ENCODE measurements at regions not wholly inside any gene's neighbourhood (a gene's known extent, or its start where the extent isn't known, plus 50 kb on each side); places are given as distances from the start of the nearest gene placed in this dataset.
A peak's percentile ranks its signal among the peaks of the same experiment; 100 is the strongest.

- H3K27me3 ChIP-seq (ENCODE audit: control insufficient read depth in 4 of 4, insufficient read depth in 4 of 4, low read length in 3 of 4), result no peaks in the 10 kb centered on the region
- TF ChIP-seq TAF1 (conservative IDR thresholded peaks at IDR 0.05) (no peak), MAX (IDR thresholded peaks at IDR 0.05) (no peak), RAD21 (IDR thresholded peaks at IDR 0.05) (peak in 1 of 2 donors; percentile 36), GABPA (IDR thresholded peaks at IDR 0.05 in 1 of 2, conservative IDR thresholded peaks at IDR 0.05 in 1 of 2) (no peak), REST (IDR thresholded peaks at IDR 0.05) (peak; percentile 38), EGR1 (IDR thresholded peaks at IDR 0.05; ENCODE audit: low read depth in 2 of 2) (no peak), SP1 (IDR thresholded peaks at IDR 0.05) (no peak), JUND (IDR thresholded peaks at IDR 0.05) (no peak), YY1 (IDR thresholded peaks at IDR 0.05) (peak; percentile 40), FOXA2 (IDR thresholded peaks at IDR 0.05) (peak; percentile 79), HNF4G (IDR thresholded peaks at IDR 0.05) (no peak), RXRA (IDR thresholded peaks at IDR 0.05) (peak in 1 of 2 donors; percentile 58), FOXA1 (IDR thresholded peaks at IDR 0.05) (peak; percentile 50), HNF4A (conservative IDR thresholded peaks at IDR 0.05) (peak; percentile 37 to 75), ZBTB33 (IDR thresholded peaks at IDR 0.05) (no peak), NR2F2 (IDR thresholded peaks at IDR 0.05) (no peak), ATF3 (IDR thresholded peaks at IDR 0.05) (no peak)
- TF ChIP-seq, protein P1, sequence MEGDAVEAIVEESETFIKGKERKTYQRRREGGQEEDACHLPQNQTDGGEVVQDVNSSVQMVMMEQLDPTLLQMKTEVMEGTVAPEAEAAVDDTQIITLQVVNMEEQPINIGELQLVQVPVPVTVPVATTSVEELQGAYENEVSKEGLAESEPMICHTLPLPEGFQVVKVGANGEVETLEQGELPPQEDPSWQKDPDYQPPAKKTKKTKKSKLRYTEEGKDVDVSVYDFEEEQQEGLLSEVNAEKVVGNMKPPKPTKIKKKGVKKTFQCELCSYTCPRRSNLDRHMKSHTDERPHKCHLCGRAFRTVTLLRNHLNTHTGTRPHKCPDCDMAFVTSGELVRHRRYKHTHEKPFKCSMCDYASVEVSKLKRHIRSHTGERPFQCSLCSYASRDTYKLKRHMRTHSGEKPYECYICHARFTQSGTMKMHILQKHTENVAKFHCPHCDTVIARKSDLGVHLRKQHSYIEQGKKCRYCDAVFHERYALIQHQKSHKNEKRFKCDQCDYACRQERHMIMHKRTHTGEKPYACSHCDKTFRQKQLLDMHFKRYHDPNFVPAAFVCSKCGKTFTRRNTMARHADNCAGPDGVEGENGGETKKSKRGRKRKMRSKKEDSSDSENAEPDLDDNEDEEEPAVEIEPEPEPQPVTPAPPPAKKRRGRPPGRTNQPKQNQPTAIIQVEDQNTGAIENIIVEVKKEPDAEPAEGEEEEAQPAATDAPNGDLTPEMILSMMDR (IDR thresholded peaks at IDR 0.05; ENCODE audit: low read depth, low read length, missing input control), result no peak
- H3K36me3 ChIP-seq (ENCODE audit: control insufficient read depth in 4 of 4, insufficient read depth in 3 of 4, low read depth in 1 of 4, low read length in 3 of 4), result no peaks in the 10 kb centered on the region
- no peak overlapping the region for H3K4me3 ChIP-seq (ENCODE audit: low read depth in 1 of 3, low read length in 3 of 3)
- WGBS, result 20% methylated on average over 1 of the region's 1 CpG
- peak overlapping the region in 1 of 2 donors; percentile 35 for H3K27ac ChIP-seq (ENCODE audit: low read depth in 1 of 2, low read length in 2 of 2)
- peaks cover 0 to 6% (median 2%) of the 10 kb centered on the region in 4 donors for H3K4me1 ChIP-seq (ENCODE audit: control insufficient read depth in 4 of 4, insufficient read depth in 4 of 4, low read length in 3 of 4)
- no peak for DNase-seq (ENCODE audit: low spot score)
- no peaks in the 10 kb centered on the region for H3K9me3 ChIP-seq (ENCODE audit: control insufficient read depth in 4 of 4, low read length in 3 of 4)
- H3K9ac ChIP-seq (ENCODE audit: low read depth in 1 of 2, low read length in 2 of 2), result no peak overlapping the region
These were observed 1131.7 kb downstream of the SH3BGRL start for GRCh38 chrX:82333575-82333974.
